HG02852 (cell line): ENCODE measurements at regions not wholly inside any gene's neighbourhood (a gene's known extent, or its start where the extent isn't known, plus 50 kb on each side); places are given as distances from the start of the nearest gene placed in this dataset.
A peak's percentile ranks its signal among the peaks of the same experiment; 100 is the strongest.

Source experiments
- ATAC-seq: cut with Tn5 transposase; IDR thresholded peaks from one replicate; pipeline ENCODE4 v1.9.1; 2021; ENCODE audit warnings: mild to moderate bottlenecking, moderate library complexity; ENCODE audit not compliant: unreplicated experiment

DNA sequence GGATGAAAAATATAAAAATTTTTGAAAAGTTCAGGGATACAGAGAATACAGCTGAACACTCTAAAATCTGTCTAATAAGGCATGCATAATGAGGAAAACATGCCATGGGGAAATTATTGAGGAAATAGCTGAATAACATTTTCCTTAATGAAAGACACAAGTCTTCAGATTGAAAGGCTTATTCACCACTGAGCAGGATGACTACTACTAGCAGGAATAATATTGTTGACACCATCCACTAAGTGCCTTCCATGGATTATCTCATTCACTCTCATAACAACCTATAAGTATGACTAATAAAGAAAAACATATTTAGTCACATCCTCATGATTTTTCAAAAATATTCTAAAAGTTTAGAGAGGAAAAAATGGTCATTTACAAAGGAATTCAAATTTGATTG lies 96.7 kb upstream of the FER start:
- no peak for ATAC-seq

DNA sequence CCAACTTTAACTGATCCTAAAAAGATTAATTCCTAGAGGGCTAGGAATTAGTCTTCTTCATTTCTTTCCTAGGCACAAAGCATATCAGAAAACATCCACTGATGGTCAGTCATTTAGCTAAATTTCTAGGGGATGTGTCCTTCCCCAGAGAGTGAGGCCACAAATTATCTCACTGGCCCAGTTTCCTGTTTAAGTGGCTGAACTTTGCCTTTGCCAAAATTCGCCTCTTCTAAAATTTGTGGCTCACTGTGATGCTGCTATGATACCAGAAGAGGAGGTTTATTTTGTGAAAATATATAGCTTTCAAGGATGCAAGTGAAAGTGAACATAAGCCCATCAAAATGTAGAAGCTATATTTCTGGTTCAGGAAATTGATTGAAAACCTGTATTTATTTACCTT lies 98.1 kb upstream of the FER start:
- no peak for ATAC-seq

DNA sequence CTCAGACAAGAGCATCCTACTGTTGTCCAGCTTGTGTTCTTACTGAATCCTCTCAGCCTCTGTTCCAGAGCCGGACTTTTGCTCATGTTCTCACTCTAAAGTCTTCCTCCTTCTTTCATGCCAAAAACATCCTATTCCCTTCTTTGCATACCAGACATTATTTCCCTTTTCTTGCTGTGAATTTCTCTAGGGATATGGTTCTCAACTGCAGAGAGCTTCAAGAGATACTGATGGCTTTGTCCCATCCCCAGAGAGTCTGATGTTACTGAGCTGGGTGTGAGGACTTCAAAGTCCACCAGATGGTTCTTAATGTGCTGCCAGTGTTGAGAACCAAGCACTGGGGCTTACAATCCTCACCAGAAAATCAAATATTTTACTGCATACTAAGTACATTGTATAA lies 98.6 kb upstream of the FER start:
- ATAC-seq: no peak

DNA sequence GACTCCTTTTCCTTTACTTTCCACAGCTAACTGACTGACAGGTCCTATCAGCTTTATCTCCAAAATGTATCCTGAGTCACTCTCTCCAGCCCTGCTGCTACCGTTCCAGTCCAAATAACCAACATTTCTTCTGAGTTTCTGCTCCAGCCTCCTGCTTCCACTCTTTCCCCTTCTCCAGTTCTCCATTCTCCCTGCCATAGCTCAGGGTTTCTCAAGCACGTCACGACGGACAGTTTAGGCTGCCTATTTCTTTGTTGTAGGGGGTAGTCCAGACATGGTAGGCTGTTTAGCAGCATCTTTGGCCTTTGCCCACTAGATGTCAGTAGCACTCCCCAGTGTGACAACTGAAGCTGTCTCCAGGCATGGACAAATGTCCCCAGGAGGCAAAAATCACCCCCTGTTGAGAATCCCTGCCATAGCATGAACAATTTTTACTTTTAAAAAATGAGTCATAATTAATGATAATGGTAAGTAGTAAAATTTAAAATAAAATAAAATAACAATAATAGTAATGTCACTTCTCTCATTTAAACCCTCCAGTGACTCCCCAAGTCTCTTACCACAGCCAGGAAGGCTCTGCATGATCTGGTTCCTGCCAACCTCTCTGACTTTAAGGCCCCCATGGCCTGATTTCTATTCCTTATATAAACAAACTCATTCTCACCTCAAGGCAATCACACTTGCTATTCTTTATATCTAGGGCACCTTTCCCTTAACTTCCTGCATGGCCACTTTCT lies 105.4 kb upstream of the FER start:
- ATAC-seq: peak; percentile 98

DNA sequence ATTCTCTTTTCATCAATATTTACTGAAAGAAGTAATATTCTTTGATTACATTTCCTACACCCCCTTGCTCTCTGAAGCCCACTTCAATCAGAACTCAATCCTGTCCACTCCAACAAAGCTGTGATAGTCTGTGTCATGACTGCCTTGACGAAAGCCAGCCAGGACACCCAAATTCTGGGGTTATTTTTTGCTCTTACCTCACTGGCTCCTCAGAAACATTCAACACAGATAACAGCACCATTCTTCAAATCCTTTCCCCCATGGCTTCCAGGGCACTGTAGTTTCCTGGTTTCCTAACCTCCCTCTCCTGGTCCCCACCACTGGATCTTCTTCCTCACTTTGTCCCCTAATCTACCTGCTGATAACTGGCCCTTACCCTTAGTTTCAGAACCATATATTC lies 106.1 kb upstream of the FER start:
- no peak for ATAC-seq

DNA sequence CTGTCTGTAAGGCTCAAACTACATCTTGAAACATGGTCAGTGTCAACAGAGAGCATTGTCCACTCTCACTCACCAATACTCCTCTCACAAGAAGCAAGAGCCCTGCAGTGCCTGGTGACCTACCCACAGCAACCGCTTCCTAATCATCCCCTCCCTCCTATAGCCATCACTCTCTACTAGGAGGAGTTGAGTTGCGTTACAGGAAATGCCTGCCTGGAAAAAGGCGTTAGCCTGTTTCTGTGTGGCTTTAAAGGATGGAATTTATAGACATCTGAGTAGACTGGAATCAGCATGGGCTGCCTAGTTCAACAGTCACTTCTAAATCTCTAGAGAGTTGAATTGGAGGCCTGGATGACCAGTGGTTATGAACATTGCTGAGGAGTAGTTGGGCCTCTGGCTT lies 108.3 kb upstream of the FER start:
- no peak for ATAC-seq

DNA sequence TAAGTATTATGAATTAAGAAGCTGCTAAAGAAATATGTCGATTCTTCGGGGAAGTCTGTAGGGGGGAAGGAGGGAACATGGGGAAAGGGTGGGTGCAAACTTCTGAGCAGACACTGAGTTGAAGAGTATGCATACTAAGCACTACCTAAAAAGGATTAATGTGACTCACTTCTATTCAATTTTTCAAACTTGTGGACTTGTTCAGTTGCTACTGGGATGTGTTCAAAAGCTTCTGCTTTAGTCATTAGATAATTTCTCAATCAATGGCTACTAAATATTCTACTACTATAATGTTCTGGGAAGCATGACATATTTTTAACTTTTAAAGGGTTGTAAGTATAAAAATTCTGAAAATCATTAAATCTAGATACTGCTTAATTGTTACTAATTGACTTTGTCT lies 109.7 kb upstream of the FER start:
- no peak for ATAC-seq

DNA sequence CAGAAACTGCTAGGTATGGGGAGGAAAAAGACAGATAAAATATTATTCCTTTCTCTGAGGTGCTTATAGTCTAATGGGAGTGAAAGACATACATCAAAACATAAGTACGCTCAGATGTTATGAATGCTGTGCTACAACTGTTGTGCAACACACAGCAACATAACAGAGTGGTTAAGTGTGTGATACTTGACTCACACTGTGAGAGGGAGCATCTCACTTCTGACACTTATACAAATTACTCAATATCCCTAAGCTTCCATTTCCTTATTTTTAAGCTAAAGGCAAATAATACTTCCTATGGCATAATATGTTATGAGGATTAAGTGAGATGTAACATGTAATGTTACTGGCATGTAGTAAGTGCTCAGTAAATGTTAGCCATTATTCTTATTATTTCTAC lies 110.6 kb upstream of the FER start:
- ATAC-seq: no peak

DNA sequence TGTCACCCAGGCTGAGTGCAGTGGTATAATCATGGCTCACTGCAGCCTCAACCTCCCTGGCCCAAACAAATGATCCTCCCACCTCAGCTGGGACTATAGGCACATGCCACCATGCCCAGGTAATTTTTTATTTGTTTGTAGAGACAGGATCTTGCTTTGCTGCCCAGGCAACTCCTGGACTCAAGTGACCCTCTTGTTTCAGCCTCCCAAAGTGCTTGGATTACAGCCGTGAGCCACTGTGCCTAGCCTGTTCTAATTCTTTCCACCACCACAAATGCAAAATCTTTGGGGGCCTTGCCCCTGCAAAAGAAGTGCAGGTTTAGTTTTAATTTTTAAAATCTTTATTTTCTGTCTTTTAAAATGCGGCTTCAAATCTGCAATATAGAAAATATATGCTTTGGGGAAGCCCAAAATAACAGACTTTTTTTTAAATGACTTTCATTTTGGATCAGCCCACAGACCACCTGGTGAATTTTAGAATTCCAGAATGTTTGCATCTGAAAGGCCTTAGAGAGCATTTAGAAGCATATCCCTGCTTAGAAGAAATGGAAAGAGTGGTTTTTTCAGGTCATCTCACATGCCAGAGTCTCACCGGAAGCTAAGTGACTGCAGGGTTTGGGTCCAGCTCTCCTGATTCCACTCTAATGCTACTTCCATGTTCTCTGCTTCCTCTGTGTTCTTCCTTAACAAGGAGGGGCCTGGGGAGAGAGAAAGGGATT lies 111.4 kb upstream of the FER start:
- no peak for ATAC-seq

DNA sequence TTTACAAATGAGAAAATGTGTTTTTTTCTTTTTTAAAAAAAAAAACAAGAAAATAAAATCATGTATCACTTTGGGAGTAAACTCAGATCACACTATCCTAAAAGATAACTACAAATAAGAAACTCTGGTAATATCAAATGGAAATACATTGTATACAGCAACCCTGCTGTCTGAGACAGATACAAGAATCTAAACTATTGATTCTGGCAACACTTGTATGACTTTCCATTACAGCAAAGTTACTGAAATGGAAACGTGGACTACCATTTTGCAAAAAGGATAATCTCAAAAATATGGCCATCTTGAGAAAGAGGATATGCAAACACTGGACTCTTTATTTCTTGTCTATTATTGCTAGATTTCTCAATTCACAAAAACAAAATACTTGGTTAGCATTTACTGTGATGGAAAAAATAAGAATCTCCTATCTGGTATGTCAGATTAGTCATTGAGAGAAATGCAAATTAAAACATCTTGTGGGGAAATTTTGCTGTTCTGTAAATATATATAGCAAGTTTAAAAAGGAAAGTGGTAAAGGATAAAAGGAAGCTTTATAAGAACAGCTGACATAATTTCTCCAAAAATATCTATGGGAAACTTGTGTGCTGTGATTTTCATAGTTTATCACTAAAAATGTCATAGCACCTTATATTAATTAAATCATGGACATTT lies 112.9 kb upstream of the FER start:
- peak; percentile 72 for ATAC-seq

DNA sequence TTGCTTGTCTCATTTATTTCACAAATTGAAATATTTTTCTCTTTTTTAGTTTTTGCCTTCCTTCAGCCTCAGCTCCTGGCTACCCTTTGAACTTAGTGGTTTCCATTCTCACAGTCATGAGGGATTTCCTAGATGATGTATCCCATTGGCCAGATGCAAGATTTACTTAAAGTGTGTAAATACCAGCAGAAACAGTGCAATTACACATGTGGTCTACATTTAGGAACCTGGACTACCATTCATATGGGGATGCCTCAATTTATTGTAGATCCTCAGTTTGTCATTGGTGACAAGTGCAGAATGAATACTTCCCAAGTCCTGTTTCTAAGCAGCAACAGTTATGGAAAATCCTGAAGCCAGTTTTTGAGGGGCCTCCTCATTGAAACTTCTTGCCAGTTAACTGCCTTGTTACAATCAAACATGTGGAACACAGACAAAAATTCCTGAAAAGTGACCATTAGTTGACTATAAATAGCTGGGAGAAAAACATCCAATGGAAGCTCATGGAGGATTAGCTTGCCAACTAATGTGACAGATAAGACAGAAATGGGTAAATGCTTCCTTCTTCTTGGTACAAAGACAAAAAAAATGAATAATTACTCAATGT lies 113.6 kb upstream of the FER start:
- ATAC-seq: no peak

DNA sequence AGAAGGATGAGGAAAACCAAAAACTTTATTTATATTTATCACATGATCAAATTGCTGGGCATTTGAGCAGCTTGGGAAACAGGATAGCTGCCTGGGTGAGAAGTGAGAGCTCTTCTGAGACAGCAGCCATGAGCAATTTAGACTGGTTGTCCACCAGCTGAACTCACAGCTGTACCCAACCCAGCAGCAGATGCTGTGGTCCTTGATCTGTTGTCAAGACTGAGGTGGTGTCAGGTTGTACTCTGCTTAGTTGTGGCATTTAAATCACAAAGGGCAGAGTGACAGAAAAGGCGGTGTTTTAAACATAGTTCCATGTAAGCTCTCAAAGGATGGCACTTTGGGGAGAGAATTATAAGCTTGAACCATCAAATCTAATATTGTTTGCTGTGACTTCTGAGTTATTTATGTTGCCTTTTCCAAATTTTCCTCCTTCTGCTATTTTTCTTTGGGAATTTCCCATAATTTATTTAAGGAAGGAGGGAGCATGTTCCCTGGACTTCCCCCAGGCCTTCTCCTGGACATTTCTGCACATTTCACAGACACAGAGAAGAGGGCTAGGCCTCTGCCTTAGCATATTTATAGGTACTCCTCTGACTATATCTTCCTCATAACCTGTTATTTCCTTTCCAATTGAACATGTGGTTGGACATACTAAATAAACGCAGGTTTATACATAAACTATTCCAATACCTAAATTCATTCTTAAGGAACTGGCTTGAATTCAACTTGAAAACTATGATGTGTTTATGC lies 117.7 kb upstream of the FER start:
- ATAC-seq: no peak

DNA sequence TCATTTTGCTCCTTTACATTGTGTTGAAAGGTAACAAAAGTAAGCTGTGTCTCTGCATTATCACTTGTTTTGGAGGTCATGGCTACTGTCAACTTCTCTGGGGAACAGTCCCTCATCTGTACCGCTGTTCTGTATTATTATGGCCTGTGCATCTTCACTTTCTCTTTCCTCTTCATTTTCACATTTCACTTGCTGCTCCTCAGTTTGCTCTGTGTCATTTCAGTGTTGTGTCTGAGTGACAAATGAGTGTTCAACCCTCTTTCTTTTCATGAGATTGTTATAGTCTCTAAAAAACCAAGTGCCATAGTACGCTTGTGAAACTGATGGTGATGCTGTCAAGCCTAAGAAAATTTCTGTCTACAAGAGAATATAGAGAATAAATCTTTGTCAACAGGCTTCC lies 122.0 kb upstream of the FER start:
- peak; percentile 76 for ATAC-seq

DNA sequence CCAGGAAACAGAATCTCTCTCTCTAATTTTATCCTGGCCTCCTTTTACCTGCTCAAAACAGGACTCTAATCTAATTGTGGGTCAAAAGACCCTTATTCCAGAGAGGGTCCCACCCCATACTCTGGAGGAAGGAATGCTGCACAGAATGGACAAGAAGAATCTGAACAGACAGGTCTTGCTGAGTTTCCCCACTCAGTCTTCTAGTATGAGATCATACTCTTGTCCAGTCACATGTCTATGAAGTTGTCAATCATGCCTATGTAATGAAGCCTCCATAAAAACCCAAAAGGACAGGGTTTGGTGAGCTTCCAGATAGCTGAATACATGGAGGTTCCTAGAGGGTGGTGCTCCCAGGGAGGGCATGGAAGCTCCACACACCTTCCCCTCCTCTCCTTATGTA lies 123.9 kb upstream of the FER start:
- no peak for ATAC-seq

DNA sequence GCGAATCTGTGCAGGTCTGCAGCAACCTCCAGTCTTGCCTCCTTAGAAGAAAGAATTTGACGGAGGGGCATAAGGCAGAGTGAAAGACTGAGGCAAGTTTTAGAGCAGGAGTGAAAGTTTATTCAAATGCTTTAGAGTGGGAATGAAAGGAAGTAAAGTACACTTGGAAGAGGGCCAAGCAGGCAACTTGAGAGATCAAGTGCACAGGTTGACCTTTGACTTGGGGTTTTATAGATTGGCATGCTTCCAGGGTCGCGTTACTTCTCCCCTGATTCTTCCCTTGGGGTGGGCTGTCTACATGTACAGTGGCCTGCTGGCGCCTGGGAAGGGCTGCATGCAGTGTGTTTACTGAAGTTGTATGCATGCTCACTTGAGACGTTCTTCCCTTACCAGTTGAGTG lies 127.2 kb upstream of the FER start:
- ATAC-seq: no peak

DNA sequence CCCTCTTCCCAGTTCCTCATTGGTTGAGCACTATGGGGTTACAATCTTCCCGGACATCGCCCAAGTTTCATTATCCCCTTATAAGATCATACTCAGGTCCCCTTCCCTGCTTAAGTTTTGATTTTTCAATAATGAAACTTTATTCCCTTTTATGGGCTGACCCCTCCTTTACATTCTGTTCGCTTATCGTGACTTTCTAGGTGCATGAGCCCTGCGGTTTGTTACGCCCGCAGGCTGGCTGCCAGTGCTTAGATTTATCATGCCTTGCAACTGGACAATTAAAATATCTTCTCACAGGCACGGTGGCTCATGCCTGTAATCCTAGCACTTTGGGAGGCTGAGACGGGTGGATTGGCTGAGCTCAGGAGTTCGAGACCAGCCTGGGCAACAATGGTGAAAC lies 127.9 kb upstream of the FER start:
- ATAC-seq: no peak

DNA sequence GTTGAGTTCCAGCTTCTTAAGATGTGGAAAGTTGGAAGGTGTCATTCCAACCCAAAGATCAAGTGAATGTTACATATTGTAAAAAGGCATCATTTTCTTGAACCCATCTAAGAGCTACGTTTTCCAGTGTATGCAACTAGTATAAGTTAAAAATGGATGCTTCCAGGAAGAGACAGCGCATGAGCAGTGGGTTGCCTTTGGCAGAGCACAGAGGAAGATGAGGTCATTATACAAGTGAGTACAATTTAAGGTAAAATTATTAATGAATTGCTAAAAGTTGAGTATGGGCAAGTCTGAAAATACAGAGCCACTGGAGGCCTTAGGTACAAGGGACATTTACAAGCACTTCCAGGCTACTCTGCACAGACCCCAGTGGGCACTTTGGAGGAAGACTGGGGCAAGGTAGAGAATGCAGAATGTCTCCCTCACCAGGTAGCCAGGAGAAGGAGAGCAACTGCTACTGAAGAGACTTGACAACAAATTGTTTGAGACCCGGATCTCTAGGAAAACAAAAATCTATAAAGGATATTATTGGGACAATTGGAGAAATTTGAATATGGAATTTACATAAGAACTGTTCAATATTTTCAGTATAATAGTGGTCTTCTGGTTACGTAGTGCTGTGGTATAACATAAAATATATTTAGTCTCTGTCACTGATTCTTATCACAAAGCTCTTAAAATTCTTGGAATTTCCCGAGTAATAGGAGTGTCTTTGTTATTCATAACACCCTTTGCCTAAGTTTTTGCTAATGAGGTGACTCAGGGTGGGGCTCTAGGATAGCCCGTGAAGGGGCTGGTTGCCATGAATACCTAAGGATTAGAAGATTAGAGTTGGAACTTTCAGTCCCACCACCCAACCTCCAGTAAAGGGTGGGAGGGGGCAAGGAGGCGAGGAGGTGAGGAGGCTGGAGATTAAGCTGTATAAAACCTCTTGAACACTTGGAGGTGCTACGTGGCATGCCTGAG lies 129.9 kb upstream of the FER start:
- no peak for ATAC-seq

DNA sequence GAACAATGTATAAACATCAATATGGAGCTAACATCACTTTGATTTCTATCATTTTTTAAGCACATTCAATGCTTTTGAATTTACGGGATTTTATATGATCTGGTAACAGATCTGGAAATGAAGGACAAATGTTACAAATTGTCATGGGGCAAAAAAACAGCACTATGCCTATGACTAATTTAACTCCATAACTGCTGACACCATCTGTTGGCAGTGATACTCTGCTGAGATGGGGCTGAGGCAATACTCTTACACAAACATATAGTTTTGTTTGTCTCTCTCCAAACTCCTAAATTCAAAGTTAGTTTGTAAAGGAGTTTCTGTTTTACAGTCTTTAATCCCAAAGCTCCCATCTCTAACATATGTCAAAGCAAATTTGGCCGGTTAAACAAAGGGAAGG lies 132.5 kb upstream of the FER start:
- no peak for ATAC-seq

DNA sequence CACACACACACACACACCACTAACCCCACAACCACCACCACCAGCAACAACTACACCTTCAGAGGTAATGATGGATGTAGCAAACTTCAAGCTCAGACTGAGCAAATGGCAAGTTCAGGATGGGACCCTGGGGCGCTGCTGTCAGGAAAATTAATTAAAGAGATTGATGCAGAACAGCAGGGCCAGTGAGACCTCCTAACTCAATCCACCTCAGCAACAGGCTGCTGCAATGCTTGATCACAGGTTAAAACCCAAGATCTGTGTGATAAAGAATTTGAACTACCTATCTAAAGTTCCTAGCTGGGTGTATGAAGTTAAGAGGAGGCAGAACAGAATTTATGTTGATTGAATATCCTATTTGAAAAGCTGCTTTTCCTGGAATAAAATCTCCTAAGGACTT lies 140.3 kb upstream of the FER start:
- no peak for ATAC-seq

DNA sequence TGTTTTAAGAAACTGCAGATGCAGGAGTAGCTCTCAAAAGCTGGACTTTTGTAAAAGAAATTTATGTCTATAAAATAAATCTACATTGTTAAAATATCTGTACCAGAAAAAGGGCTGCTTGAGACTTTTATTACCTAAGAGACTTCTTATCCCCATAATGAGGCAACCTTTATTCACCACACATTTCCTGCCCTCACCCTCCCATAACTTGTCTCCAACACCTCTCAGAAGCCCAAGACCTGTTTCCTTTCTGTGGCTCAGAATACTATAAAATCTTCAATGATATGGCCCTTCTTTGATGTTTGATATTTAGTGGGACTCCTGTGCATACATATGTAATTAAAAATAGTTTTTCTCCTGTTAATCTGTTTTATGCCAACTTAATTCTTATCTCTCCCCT lies 141.5 kb upstream of the FER start:
- no peak for ATAC-seq
